IMR-90 (cell line): ENCODE measurements at regions not wholly inside any gene's neighbourhood (a gene's known extent, or its start where the extent isn't known, plus 50 kb on each side); places are given as distances from the start of the nearest gene placed in this dataset.

ENCODE experiments used
- ATAC-seq: fragments of 200-7000 bp; cut with Tn5 transposase; 2 replicates; pipeline ENCODE4 v1.9.1; 2020; ENCODE audit warnings: low read depth, mild to moderate bottlenecking, moderate library complexity
- BruUV-seq: library from RNA; stranded (reverse); fragments of 400-500 nt; replicated peaks from 2 replicates; lab custom pipeline; 2021; lab: Mats Ljungman, UMichigan
- CTCF ChIA-PET: fragments of 300-600 bp; formaldehyde crosslinking; extraction: SDS; loops from one replicate; lab custom pipeline; 2021; ENCODE audit warnings: antibody characterized with exemption; lab: Yijun Ruan, JAX
- POLR2A ChIA-PET: fragments of 300-600 bp; sonication (Branson Sonifier 250); formaldehyde crosslinking; loops from one replicate; lab custom pipeline; 2022; ENCODE audit warnings: antibody characterized with exemption; ENCODE audit not compliant: unreplicated experiment; lab: Charles Lee
- DNase-seq: peaks from one replicate; pipeline ENCODE4 v3.0.0; 2013
- H2AFZ ChIP-seq: replicated peaks from 2 replicates; pipeline ENCODE3; 2013; ENCODE audit warnings: low read length, mild to moderate bottlenecking; ENCODE audit not compliant: poor library complexity
- H2AK5ac ChIP-seq: 2 replicates; pipeline ENCODE4 v1.6.1; 2013; ENCODE audit warnings: low read depth, low read length, inconsistent platforms
- H2AK9ac ChIP-seq: replicated peaks from 2 replicates; pipeline ENCODE3; 2013; ENCODE audit warnings: mild to moderate bottlenecking, low read depth, low read length, moderate library complexity; ENCODE audit not compliant: poor library complexity
- H2BK120ac ChIP-seq: 2 replicates; pipeline ENCODE4 v1.6.1; 2013; ENCODE audit warnings: low read depth, low read length, inconsistent platforms
- H2BK15ac ChIP-seq: 3 replicates; pipeline ENCODE4 v1.6.1; 2013; ENCODE audit warnings: low read depth, low read length, inconsistent platforms
- H2BK20ac ChIP-seq: 2 replicates; pipeline ENCODE4 v1.6.1; 2013; ENCODE audit warnings: low read depth, mild to moderate bottlenecking, inconsistent platforms, low read length, moderate library complexity
- H2BK5ac ChIP-seq: 2 replicates; pipeline ENCODE4 v1.6.1; 2013; ENCODE audit warnings: mild to moderate bottlenecking, low read depth, low read length, inconsistent platforms; ENCODE audit not compliant: poor library complexity, severe bottlenecking
- H3K14ac ChIP-seq: replicated peaks from 2 replicates; pipeline ENCODE4 v1.6.1; 2013; ENCODE audit warnings: low read depth, low read length, inconsistent platforms
- H3K18ac ChIP-seq: 2 replicates; pipeline ENCODE4 v1.6.1; 2013; ENCODE audit warnings: low read depth, low read length, control low read depth
- H3K23ac ChIP-seq: 2 replicates; pipeline ENCODE4 v1.6.1; 2013; ENCODE audit warnings: low read depth, low read length, inconsistent platforms
- H3K27ac ChIP-seq: 2 replicates; pipeline ENCODE4 v1.5.1; 2013; ENCODE audit warnings: mild to moderate bottlenecking, control low read depth, low read length; ENCODE audit not compliant: insufficient read depth
- H3K27me3 ChIP-seq: 2 replicates; pipeline ENCODE4 v1.6.1; 2013; ENCODE audit warnings: low read length; ENCODE audit not compliant: control insufficient read depth, insufficient read depth
- H3K36me3 ChIP-seq: 2 replicates; pipeline ENCODE4 v1.6.1; 2013; ENCODE audit warnings: low read length, mixed read lengths; ENCODE audit not compliant: control insufficient read depth, insufficient read depth
- H3K4ac ChIP-seq: 2 replicates; pipeline ENCODE4 v1.6.1; 2013; ENCODE audit warnings: low read depth, low read length, inconsistent platforms
- H3K4me1 ChIP-seq: 2 replicates; pipeline ENCODE4 v1.6.1; 2013; ENCODE audit warnings: low read length, mixed read lengths; ENCODE audit not compliant: control insufficient read depth, insufficient read depth
- H3K4me2 ChIP-seq: 2 replicates; pipeline ENCODE4 v1.6.1; 2013; ENCODE audit warnings: low read depth, mild to moderate bottlenecking, control low read depth, low read length, moderate library complexity
- H3K4me3 ChIP-seq: 2 replicates; pipeline ENCODE4 v1.5.1; 2013; ENCODE audit warnings: low read depth, mild to moderate bottlenecking, control low read depth, low read length, moderate library complexity; ENCODE audit not compliant: insufficient read depth
- H3K56ac ChIP-seq: 2 replicates; pipeline ENCODE4 v1.6.1; 2013; ENCODE audit warnings: low read length, inconsistent platforms; ENCODE audit not compliant: insufficient read depth; ENCODE audit errors: extremely low read depth
- H3K79me1 ChIP-seq, 2 experiments: 2 replicates each; pipeline ENCODE4 v1.6.1; 2013; ENCODE audit warnings: low read length in 2 of 2, inconsistent platforms in 1 of 2, low read depth in 1 of 2
- H3K9ac ChIP-seq: 2 replicates; pipeline ENCODE4 v1.6.1; 2013; ENCODE audit warnings: low read depth, low read length, control low read depth
- H3K9me1 ChIP-seq: 2 replicates; pipeline ENCODE4 v1.6.1; 2013; ENCODE audit warnings: low read length, inconsistent platforms; ENCODE audit not compliant: insufficient read depth
- H3K9me3 ChIP-seq: 2 replicates; pipeline ENCODE4 v1.6.1; 2013; ENCODE audit warnings: low read length; ENCODE audit not compliant: control insufficient read depth, insufficient read depth
- H4K20me1 ChIP-seq: 2 replicates; pipeline ENCODE4 v1.6.1; 2013; ENCODE audit warnings: low read length, inconsistent platforms; ENCODE audit not compliant: insufficient read depth
- H4K5ac ChIP-seq: 2 replicates; pipeline ENCODE4 v1.6.1; 2013; ENCODE audit warnings: mild to moderate bottlenecking, low read depth, low read length, control low read depth
- H4K8ac ChIP-seq, 2 experiments: 2 replicates each; pipeline ENCODE4 v1.6.1; 2013; ENCODE audit warnings: low read depth in 2 of 2, low read length in 2 of 2, control low read depth in 1 of 2, inconsistent platforms in 1 of 2
- H4K91ac ChIP-seq: 2 replicates; pipeline ENCODE4 v1.6.1; 2013; ENCODE audit warnings: low read depth, low read length, inconsistent platforms; ENCODE audit not compliant: insufficient read depth
- CEBPB ChIP-seq: IDR thresholded peaks from 2 replicates; pipeline ENCODE4 v1.6.1; 2012; ENCODE audit warnings: low read depth, low read length, improper control_type of control experiment
- ELK1 ChIP-seq: fragments of 150-350 bp; IDR thresholded peaks from 2 replicates; pipeline ENCODE4 v1.6.1; 2016; ENCODE audit warnings: low read depth, mild to moderate bottlenecking, low read length, moderate library complexity, borderline replicate concordance
- MAFK ChIP-seq: IDR thresholded peaks from 2 replicates; pipeline ENCODE4 v1.6.1; 2012; ENCODE audit warnings: low read depth, low read length, improper control_type of control experiment
- MXI1 ChIP-seq: IDR thresholded peaks from 2 replicates; pipeline ENCODE4 v1.6.1; 2012; ENCODE audit warnings: low read depth, mild to moderate bottlenecking, low read length, moderate library complexity, borderline replicate concordance
- RAD21 ChIP-seq: IDR thresholded peaks from 2 replicates; pipeline ENCODE4 v1.6.1; 2012; ENCODE audit warnings: low read length, improper control_type of control experiment
- dilution Hi-C: fragments of 300-500 bp; cut with HindIII; formaldehyde crosslinking; loops from one replicate; pipeline ENCODE4 v1.14.3; 2018; ENCODE audit warnings: low sequenced_read_pairs; ENCODE audit not compliant: unreplicated experiment
- in situ Hi-C: fragments of 300-500 bp; cut with MboI; formaldehyde crosslinking; loops from 3 replicates; pipeline ENCODE4 v1.14.3; 2019; ENCODE audit warnings: low sequenced_read_pairs, inconsistent platforms, mixed read lengths
- intact Hi-C: fragments of 100-400 bp; cut with micrococcal nuclease; formaldehyde crosslinking; loops from 2 replicates; pipeline ENCODE4 v1.10.0; 2022

GRCh38 chr5:25453500-25453899, 808.7 kb upstream of the CDH10 start:
- no peak overlapping the region for H3K23ac ChIP-seq
- ATAC-seq (no peak), DNase-seq (no peak)
- in situ Hi-C loops (no loop called here), dilution Hi-C loops (no loop called here), intact Hi-C loops (no loop called here)
- TF ChIP-seq CEBPB: no peak
- no peak for TF ChIP-seq MAFK
- no peak for TF ChIP-seq MXI1
- TF ChIP-seq ELK1: no peak
- TF ChIP-seq RAD21: no peak
- no peaks in the 10 kb centered on the region for H3K9me1 ChIP-seq
- peaks cover 5% of the 10 kb centered on the region; the same call in 1 of the 2 replicates for H3K9me3 ChIP-seq
- H3K4me1 ChIP-seq: no peaks in the 10 kb centered on the region
- H4K8ac ChIP-seq: no peak overlapping the region
- H2AFZ ChIP-seq: no peak overlapping the region
- no peak overlapping the region for H2BK120ac ChIP-seq
- H2AK9ac ChIP-seq: no peak overlapping the region
- no peak overlapping the region for H3K18ac ChIP-seq
- ChIA-PET POLR2A (no interaction called here), CTCF (no interaction called here)
- H3K4me2 ChIP-seq: no peak overlapping the region
- H3K4me3 ChIP-seq: no peak overlapping the region
- H3K9ac ChIP-seq: no peak overlapping the region
- no peak overlapping the region for H3K14ac ChIP-seq
- no peak overlapping the region for H3K27ac ChIP-seq
- H2AK5ac ChIP-seq: no peak overlapping the region
- no peak overlapping the region for H4K5ac ChIP-seq
- BruUV-seq: no TSS peak
- no peak overlapping the region for H4K91ac ChIP-seq
- H2BK20ac ChIP-seq: no peak overlapping the region
- no peaks in the 10 kb centered on the region for H3K79me1 ChIP-seq
- H2BK15ac ChIP-seq: no peak overlapping the region
- no peak overlapping the region for H2BK5ac ChIP-seq
- no peaks in the 10 kb centered on the region for H3K36me3 ChIP-seq
- H3K56ac ChIP-seq: no peak overlapping the region
- H3K4ac ChIP-seq: no peak overlapping the region
- H3K27me3 ChIP-seq: no peaks in the 10 kb centered on the region
- no peaks in the 10 kb centered on the region for H4K20me1 ChIP-seq
